ENCODE measurements at regions not wholly inside any gene's neighbourhood (a gene's known extent, or its start where the extent isn't known, plus 50 kb on each side); places are given as distances from the start of the nearest gene placed in this dataset.

GRCh38 chr10:27328946-27329345 lies 88.3 kb upstream of the ACBD5 start:
- SMC1A ChIA-PET (ENCODE audit: uncharacterized antibody, unreplicated experiment), result interaction anchor here (0.8 to 2.6 kb wide), 4 partner anchors 8 to 25 kb away, joined by 3 to 11 read pairs (median 5); no protein-coding TSS in a partner anchor
- ATAC-seq, result no peak

More at GRCh38 chr10:27328946-27329345, 88.3 kb upstream of the ACBD5 start:
- no peaks in the 10 kb centered on the region for H3K27me3 ChIP-seq (replicated peaks in 1 of 2; ENCODE audit: control insufficient read depth in 2 of 2, insufficient read depth in 2 of 2, low read length in 1 of 2)
- TF ChIP-seq RAD51 (IDR thresholded peaks at IDR 0.05) (no peak), CTCF (IDR thresholded peaks at IDR 0.05 in 2 of 3, conservative IDR thresholded peaks at IDR 0.05 in 1 of 3; ENCODE audit: control insufficient read depth in 2 of 3, extremely low read depth in 1 of 3, insufficient read depth in 1 of 3, low read depth in 3 of 3, low read length in 3 of 3) (no peak), RUNX3 (IDR thresholded peaks at IDR 0.05; ENCODE audit: low read length) (no peak), EP300 (IDR thresholded peaks at IDR 0.05; ENCODE audit: borderline replicate concordance in 1 of 2, control insufficient read depth in 1 of 2, low read depth in 2 of 2, low read length in 2 of 2) (no peak), EZH2 (IDR thresholded peaks at IDR 0.05; ENCODE audit: borderline replicate concordance, control insufficient read depth, low read depth, low read length) (no peak), CHD1 (IDR thresholded peaks at IDR 0.05; ENCODE audit: low read depth, low read length) (no peak), ZNF592 (IDR thresholded peaks at IDR 0.05) (no peak), YBX1 (IDR thresholded peaks at IDR 0.05) (no peak), ZBED1 (IDR thresholded peaks at IDR 0.05; ENCODE audit: borderline replicate concordance) (no peak), TBL1XR1 (IDR thresholded peaks at IDR 0.05; ENCODE audit: low read depth, low read length) (no peak), NBN (IDR thresholded peaks at IDR 0.05) (no peak), POU2F2 (IDR thresholded peaks at IDR 0.05; ENCODE audit: borderline replicate concordance, low read depth, low read length) (no peak), SIN3A (IDR thresholded peaks at IDR 0.05; ENCODE audit: low read depth, low read length) (no peak), RB1 (IDR thresholded peaks at IDR 0.05; ENCODE audit: borderline replicate concordance) (no peak)
- intact Hi-C loops (cut with micrococcal nuclease; ENCODE audit: unreplicated experiment), result no loop called here
- H4K20me1 ChIP-seq (ENCODE audit: control insufficient read depth, insufficient read depth), result no peaks in the 10 kb centered on the region
- FAIRE-seq, result no peak
- H3K4me2 ChIP-seq (ENCODE audit: control insufficient read depth, insufficient read depth), result no peak overlapping the region
- H3K79me2 ChIP-seq (ENCODE audit: control insufficient read depth, insufficient read depth, low read length), result no peaks in the 10 kb centered on the region
- no peaks in the 10 kb centered on the region for H3K9me3 ChIP-seq (replicated peaks; ENCODE audit: control insufficient read depth, insufficient read depth, low read length)
- WGBS (ENCODE audit: insufficient coverage, insufficient replicate concordance, low lambda C conversion rate, missing lambda C conversion rate), result 36% methylated on average over 1 of the region's 1 CpG
- ChIA-PET POLR2A (no interaction called here), RAD21 (ENCODE audit: unreplicated experiment) (interaction anchor here (0.6 kb wide), 1 partner anchor 9 kb away, joined by 3 read pairs; no protein-coding TSS in a partner anchor), CTCF (interaction anchor here (1.4 kb wide), 1 partner anchor 32 kb away, joined by 3 read pairs; no protein-coding TSS in a partner anchor)
- H3K4me3 ChIP-seq, result no peak overlapping the region
- H3K27ac ChIP-seq (ENCODE audit: control insufficient read depth, insufficient read depth), result no peak overlapping the region
- H3K4me1 ChIP-seq (ENCODE audit: control insufficient read depth, insufficient read depth, low read length), result no peaks in the 10 kb centered on the region
- no TSS peak for BruUV-seq (replicated peaks)
- no peak for DNase-seq (ENCODE audit: low read depth, low spot score)
- H3K9ac ChIP-seq (ENCODE audit: control insufficient read depth, insufficient read depth, low read length), result no peak overlapping the region
- in situ Hi-C loops (cut with MboI), result loop anchor here (5.0 to 10.0 kb wide), 2 partner anchors 704 to 757 kb away; no protein-coding TSS in a partner anchor
- no peaks in the 10 kb centered on the region for H3K36me3 ChIP-seq (ENCODE audit: control insufficient read depth in 2 of 2, insufficient read depth in 2 of 2, low read length in 1 of 2)
- H2AFZ ChIP-seq (ENCODE audit: control insufficient read depth, low read depth, low read length), result no peak overlapping the region
